Fibroblast of pulmonary artery (primary cell): ENCODE measurements at regions not wholly inside any gene's neighbourhood (a gene's known extent, or its start where the extent isn't known, plus 50 kb on each side); places are given as distances from the start of the nearest gene placed in this dataset.

ENCODE experiments used
- DNase-seq: peaks from one replicate; pipeline ENCODE4 v3.0.0-alpha.2; 2010; ENCODE audit warnings: low read depth
- H3K4me3 ChIP-seq: replicated peaks from 2 replicates; pipeline ENCODE4 v1.5.1; 2011; ENCODE audit warnings: low read depth, mild to moderate bottlenecking, control low read depth, low read length, moderate library complexity
- CTCF ChIP-seq: IDR thresholded peaks from 2 replicates; pipeline ENCODE4 v1.5.1; 2011; ENCODE audit warnings: mild to moderate bottlenecking, control low read depth, low read length, inconsistent platforms; ENCODE audit errors: missing control alignments

GRCh38 chr2:176658708-176659107, 389.5 kb downstream of the MTX2 start:
- no peak overlapping the region for H3K4me3 ChIP-seq
- TF ChIP-seq CTCF: no peak
- no peak for DNase-seq

- DNase-seq: no peak
- H3K4me3 ChIP-seq: no peak overlapping the region
- no peak for TF ChIP-seq CTCF
Measured at GRCh38 chr2:176662753-176663152, 393.5 kb downstream of the MTX2 start.

GRCh38 chr2:176664478-176664877, 395.2 kb downstream of the MTX2 start:
- TF ChIP-seq CTCF: no peak
- H3K4me3 ChIP-seq: no peak overlapping the region
- DNase-seq: no peak

GRCh38 chr2:176665086-176665485, 395.8 kb downstream of the MTX2 start:
- no peak for TF ChIP-seq CTCF
- no peak for DNase-seq
- H3K4me3 ChIP-seq: no peak overlapping the region

GRCh38 chr2:176668912-176669311, 399.7 kb downstream of the MTX2 start:
- TF ChIP-seq CTCF: no peak
- no peak for DNase-seq
- H3K4me3 ChIP-seq: no peak overlapping the region

- no peak for DNase-seq
- no peak for TF ChIP-seq CTCF
- no peak overlapping the region for H3K4me3 ChIP-seq
Measured at GRCh38 chr2:176669398-176670174, 400.3 kb downstream of the MTX2 start.

- TF ChIP-seq CTCF: no peak
- no peak overlapping the region for H3K4me3 ChIP-seq
- DNase-seq: no peak
Measured at GRCh38 chr2:176675271-176675949, 406.2 kb downstream of the MTX2 start.
